ENCODE measurements at regions not wholly inside any gene's neighbourhood (a gene's known extent, or its start where the extent isn't known, plus 50 kb on each side); places are given as distances from the start of the nearest gene placed in this dataset.

DNA sequence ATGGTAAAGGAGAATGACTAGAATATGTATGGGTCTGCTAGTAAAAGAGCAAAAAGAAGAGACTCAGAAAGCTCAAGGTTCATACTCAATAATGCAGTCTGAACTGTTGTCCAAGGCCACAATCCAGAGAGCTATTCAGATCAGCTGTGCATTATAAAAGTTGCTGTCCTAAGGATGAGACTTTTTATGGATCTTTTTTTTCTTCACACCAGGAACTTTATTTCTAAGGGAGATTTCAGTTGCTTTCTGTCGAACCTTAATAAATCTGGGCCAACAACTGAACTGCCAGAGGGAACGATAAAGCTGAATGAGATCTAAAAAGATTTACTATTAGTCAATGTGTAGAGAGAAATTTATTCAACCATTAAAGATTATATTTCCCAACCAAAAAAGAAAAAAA lies 948.3 kb upstream of the NOVA1 start:
- H3K9me1 ChIP-seq (ENCODE audit: insufficient read depth, low read length) = no peaks in the 10 kb centered on the region
- no peak for ATAC-seq (ENCODE audit: low read depth)
- no peak overlapping the region for H2BK20ac ChIP-seq (ENCODE audit: low read depth, low read length)
- H3K79me1 ChIP-seq (ENCODE audit: low read depth in 1 of 2, low read length in 2 of 2) = no peaks in the 10 kb centered on the region
- no peaks in the 10 kb centered on the region for H3K27me3 ChIP-seq (ENCODE audit: control insufficient read depth, insufficient read depth, low read length)
- TF ChIP-seq MXI1 (IDR thresholded peaks at IDR 0.05; ENCODE audit: borderline replicate concordance, low read depth, low read length) = no peak
- TF ChIP-seq, protein P1, sequence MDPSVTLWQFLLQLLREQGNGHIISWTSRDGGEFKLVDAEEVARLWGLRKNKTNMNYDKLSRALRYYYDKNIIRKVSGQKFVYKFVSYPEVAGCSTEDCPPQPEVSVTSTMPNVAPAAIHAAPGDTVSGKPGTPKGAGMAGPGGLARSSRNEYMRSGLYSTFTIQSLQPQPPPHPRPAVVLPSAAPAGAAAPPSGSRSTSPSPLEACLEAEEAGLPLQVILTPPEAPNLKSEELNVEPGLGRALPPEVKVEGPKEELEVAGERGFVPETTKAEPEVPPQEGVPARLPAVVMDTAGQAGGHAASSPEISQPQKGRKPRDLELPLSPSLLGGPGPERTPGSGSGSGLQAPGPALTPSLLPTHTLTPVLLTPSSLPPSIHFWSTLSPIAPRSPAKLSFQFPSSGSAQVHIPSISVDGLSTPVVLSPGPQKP (IDR thresholded peaks at IDR 0.05; ENCODE audit: borderline replicate concordance, low read depth, low read length) = no peak
- TF ChIP-seq USF2 (IDR thresholded peaks at IDR 0.05; ENCODE audit: low read depth, low read length) = no peak
- intact Hi-C loops (cut with micrococcal nuclease) = no loop called here
- DNase-seq = no peak
- no peak overlapping the region for H3K14ac ChIP-seq (replicated peaks; ENCODE audit: low read depth, low read length)
- no peaks in the 10 kb centered on the region for H4K20me1 ChIP-seq (ENCODE audit: insufficient read depth, low read length)
- H3K27ac ChIP-seq (ENCODE audit: insufficient read depth, low read length) = no peak overlapping the region
- no peaks in the 10 kb centered on the region for H3K36me3 ChIP-seq (ENCODE audit: control insufficient read depth, insufficient read depth, low read length)
- no peak overlapping the region for H3K4me3 ChIP-seq (ENCODE audit: insufficient read depth, low read depth, low read length)
- no peak overlapping the region for H3K4me2 ChIP-seq (ENCODE audit: low read depth, low read length)
- no peak overlapping the region for H4K91ac ChIP-seq (ENCODE audit: insufficient read depth, low read depth, low read length)
- H2AFZ ChIP-seq (replicated peaks; ENCODE audit: low read length, poor library complexity) = no peak overlapping the region
- BruUV-seq (replicated peaks) = no TSS peak
- in situ Hi-C loops (cut with MboI; ENCODE audit: low sequenced_read_pairs) = no loop called here
- ChIA-PET POLR2A (ENCODE audit: unreplicated experiment) (no interaction called here), CTCF (no interaction called here)
- no peak overlapping the region for H2BK5ac ChIP-seq (ENCODE audit: low read depth, low read length, poor library complexity, severe bottlenecking)
- H3K18ac ChIP-seq (ENCODE audit: low read depth, low read length) = no peak overlapping the region
- no peaks in the 10 kb centered on the region for H3K4me1 ChIP-seq (ENCODE audit: control insufficient read depth, insufficient read depth, low read length)
- H2BK15ac ChIP-seq (ENCODE audit: low read depth, low read length) = no peak overlapping the region
- no peak overlapping the region for H3K9ac ChIP-seq (ENCODE audit: low read depth, low read length)
- H3K4ac ChIP-seq (ENCODE audit: low read depth, low read length) = no peak overlapping the region
- no CpG with 5 or more reads among the region's 2 CpGs for WGBS, 2 experiments (ENCODE audit: extremely low coverage in 2 of 2, insufficient read length in 1 of 2)
- H4K5ac ChIP-seq (ENCODE audit: low read depth, low read length) = no peak overlapping the region
- H2AK9ac ChIP-seq (replicated peaks; ENCODE audit: low read depth, low read length, poor library complexity) = no peak overlapping the region
- no peak overlapping the region for H4K8ac ChIP-seq (ENCODE audit: low read depth in 2 of 2, low read length in 2 of 2)
- H3K23ac ChIP-seq (ENCODE audit: low read depth, low read length) = no peak overlapping the region
- H2AK5ac ChIP-seq (ENCODE audit: low read depth, low read length) = no peak overlapping the region
- H3K9me3 ChIP-seq (ENCODE audit: control insufficient read depth, insufficient read depth, low read length) = peaks cover 3% of the 10 kb centered on the region; the same call in 1 of the 2 replicates
- no peak overlapping the region for H2BK120ac ChIP-seq (ENCODE audit: low read depth, low read length)
- dilution Hi-C loops (cut with HindIII; ENCODE audit: low sequenced_read_pairs, unreplicated experiment) = no loop called here
- no peak overlapping the region for H3K56ac ChIP-seq (ENCODE audit: extremely low read depth, insufficient read depth, low read length)

All from IMR-90 (cell line).